ENCODE measurements at regions not wholly inside any gene's neighbourhood (a gene's known extent, or its start where the extent isn't known, plus 50 kb on each side); places are given as distances from the start of the nearest gene placed in this dataset.

DNA sequence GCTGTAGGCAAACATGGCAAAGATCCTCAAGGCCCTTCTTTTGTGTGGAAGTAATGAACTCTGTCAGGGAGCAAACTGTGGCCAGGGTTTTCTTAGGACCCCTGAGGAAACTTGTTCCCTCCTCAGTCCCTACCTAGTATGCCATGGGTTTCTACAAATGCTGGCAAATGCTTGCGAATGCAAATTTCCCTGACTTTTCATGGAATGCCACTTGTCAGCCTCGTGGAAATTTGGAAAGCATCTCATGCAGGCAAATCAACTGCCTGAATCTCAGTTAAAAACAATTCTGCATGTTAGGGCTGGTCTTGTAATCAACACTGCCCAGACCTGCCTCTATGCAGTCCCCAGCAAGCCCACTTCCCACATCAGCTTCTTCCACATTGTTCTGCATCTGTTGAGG lies 334.9 kb upstream of the AJAP1 start:
- H3K9me3 ChIP-seq (replicated peaks) = peaks cover 12% of the 10 kb centered on the region
- intact Hi-C loops (cut with micrococcal nuclease) = no loop called here
- H3K27me3 ChIP-seq (ENCODE audit: low read depth) = peaks cover 61% of the 10 kb centered on the region
- no peaks in the 10 kb centered on the region for H3K36me3 ChIP-seq
- H3K4me3 ChIP-seq = no peak overlapping the region
- TF ChIP-seq, protein P1, sequence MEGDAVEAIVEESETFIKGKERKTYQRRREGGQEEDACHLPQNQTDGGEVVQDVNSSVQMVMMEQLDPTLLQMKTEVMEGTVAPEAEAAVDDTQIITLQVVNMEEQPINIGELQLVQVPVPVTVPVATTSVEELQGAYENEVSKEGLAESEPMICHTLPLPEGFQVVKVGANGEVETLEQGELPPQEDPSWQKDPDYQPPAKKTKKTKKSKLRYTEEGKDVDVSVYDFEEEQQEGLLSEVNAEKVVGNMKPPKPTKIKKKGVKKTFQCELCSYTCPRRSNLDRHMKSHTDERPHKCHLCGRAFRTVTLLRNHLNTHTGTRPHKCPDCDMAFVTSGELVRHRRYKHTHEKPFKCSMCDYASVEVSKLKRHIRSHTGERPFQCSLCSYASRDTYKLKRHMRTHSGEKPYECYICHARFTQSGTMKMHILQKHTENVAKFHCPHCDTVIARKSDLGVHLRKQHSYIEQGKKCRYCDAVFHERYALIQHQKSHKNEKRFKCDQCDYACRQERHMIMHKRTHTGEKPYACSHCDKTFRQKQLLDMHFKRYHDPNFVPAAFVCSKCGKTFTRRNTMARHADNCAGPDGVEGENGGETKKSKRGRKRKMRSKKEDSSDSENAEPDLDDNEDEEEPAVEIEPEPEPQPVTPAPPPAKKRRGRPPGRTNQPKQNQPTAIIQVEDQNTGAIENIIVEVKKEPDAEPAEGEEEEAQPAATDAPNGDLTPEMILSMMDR (IDR thresholded peaks at IDR 0.05; ENCODE audit: borderline replicate concordance) = no peak
- H3K27ac ChIP-seq (replicated peaks) = no peak overlapping the region
- no peaks in the 10 kb centered on the region for H3K4me1 ChIP-seq
- DNase-seq = no peak

DNA sequence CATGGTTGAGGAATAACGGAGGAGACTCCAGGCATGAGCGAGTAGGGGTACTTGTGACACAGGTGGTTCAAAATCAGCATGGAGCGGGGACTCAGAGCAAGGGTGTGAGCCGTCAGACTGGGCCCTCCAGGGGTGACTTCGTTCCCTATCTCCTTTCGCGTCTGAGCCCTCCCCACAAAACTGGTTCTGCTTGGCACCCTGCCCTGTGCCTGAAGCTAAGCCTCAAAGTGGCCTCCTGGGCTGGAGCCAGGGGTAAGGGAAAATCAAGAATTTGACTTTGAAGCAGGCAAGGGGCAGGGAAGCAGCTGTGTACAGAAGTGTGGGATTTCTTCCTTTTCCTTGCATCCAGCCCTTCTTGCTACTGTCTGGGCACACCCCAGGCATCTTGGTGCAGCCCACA lies 331.5 kb upstream of the AJAP1 start:
- TF ChIP-seq, protein P1 (IDR thresholded peaks at IDR 0.05; ENCODE audit: borderline replicate concordance) = no peak
- peaks cover 70% of the 10 kb centered on the region for H3K27me3 ChIP-seq (ENCODE audit: low read depth)
- H3K27ac ChIP-seq (replicated peaks) = no peak overlapping the region
- H3K4me1 ChIP-seq = no peaks in the 10 kb centered on the region
- intact Hi-C loops (cut with micrococcal nuclease) = no loop called here
- no peaks in the 10 kb centered on the region for H3K36me3 ChIP-seq
- no peaks in the 10 kb centered on the region for H3K9me3 ChIP-seq (replicated peaks)
- no peak overlapping the region for H3K4me3 ChIP-seq
- no peak for DNase-seq

DNA sequence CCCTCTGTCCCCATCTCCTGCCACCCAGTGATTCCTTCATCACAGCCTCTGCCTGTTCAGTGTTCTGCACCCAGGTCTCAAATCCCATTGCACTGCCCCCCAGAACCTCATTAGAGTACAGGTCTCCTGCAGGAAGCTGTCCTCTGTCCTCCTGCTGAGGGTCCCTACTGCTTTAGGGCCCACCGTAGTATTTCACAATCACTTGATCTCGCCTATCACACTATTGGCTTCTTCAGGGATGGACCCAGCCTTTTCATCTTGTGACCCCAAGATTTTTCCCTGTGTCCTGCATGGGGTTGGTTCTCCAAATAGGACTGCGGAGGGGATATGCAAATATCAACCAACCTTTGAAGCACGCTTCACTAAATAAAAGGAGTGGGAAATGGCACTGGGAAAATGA lies 331.1 kb upstream of the AJAP1 start:
- intact Hi-C loops (cut with micrococcal nuclease) = no loop called here
- TF ChIP-seq, protein P1 (IDR thresholded peaks at IDR 0.05; ENCODE audit: borderline replicate concordance) = no peak
- H3K9me3 ChIP-seq (replicated peaks) = no peaks in the 10 kb centered on the region

DNA sequence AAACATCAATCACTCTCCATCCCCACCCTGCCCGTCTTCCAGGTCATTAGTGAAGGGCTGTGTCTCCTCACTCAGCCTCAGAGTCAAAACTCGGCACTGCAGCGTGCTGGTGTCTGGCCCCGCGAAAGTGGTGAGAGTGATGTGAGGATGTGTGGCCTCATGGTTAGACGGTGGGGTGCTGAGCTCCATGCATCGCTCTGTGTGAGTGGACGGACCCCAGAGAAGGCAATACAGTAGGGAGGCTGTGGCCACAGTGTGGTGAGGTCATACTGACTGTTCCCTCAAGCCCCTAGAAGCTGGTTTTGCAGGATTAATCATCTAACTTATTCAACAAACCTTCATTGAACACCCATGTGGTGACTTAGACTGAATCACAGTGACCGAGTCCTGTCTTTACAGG lies 329.9 kb upstream of the AJAP1 start:
- intact Hi-C loops (cut with micrococcal nuclease) = no loop called here
- H3K4me3 ChIP-seq = no peak overlapping the region
- peaks cover 71% of the 10 kb centered on the region for H3K27me3 ChIP-seq (ENCODE audit: low read depth)
- no peaks in the 10 kb centered on the region for H3K9me3 ChIP-seq (replicated peaks)
- H3K27ac ChIP-seq (replicated peaks) = no peak overlapping the region
- TF ChIP-seq, protein P1 (IDR thresholded peaks at IDR 0.05; ENCODE audit: borderline replicate concordance) = no peak
- H3K4me1 ChIP-seq = no peaks in the 10 kb centered on the region
- no peaks in the 10 kb centered on the region for H3K36me3 ChIP-seq
- no peak for DNase-seq

More for the DNA sequence above, 331.1 kb upstream of the AJAP1 start:
- Histone ChIP-seq H3K36me3 (no peaks in the 10 kb centered on the region), H3K27ac (replicated peaks) (no peak overlapping the region), H3K4me1 (no peaks in the 10 kb centered on the region), H3K4me3 (no peak overlapping the region), H3K27me3 (ENCODE audit: low read depth) (peaks cover 70% of the 10 kb centered on the region)
- no peak for DNase-seq

GRCh38 chr1:4327142-4327541 lies 327.3 kb upstream of the AJAP1 start:
- H3K4me3 ChIP-seq = no peak overlapping the region
- no peaks in the 10 kb centered on the region for H3K4me1 ChIP-seq
- peaks cover 73% of the 10 kb centered on the region for H3K27me3 ChIP-seq (ENCODE audit: low read depth)
- intact Hi-C loops (cut with micrococcal nuclease) = no loop called here
- H3K36me3 ChIP-seq = no peaks in the 10 kb centered on the region
- no peaks in the 10 kb centered on the region for H3K9me3 ChIP-seq (replicated peaks)
- TF ChIP-seq, protein P1 (IDR thresholded peaks at IDR 0.05; ENCODE audit: borderline replicate concordance) = no peak
- DNase-seq = no peak
- no peak overlapping the region for H3K27ac ChIP-seq (replicated peaks)

All from left ventricle myocardium inferior (tissue), 1 donor.